ENCODE measurements at regions not wholly inside any gene's neighbourhood (a gene's known extent, or its start where the extent isn't known, plus 50 kb on each side); places are given as distances from the start of the nearest gene placed in this dataset.

DNA sequence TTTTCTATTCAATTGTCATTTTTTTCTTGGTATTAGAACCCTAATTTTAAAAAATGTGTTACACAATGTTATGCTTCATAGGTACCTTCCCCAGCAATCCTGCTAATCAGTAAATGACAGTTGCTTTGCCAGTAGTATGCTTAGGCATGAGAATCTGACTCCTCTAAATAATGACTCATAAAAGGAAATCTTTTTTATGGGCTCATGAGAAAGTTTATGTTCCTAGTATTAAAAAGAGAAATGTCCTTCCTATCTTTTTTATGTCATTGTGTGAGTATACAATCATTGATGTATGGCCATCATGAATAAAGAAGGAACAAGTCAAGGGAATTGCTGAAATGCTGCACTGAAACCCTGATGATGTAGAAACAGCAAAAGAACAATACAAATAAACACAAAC is 1237.7 kb upstream of the PCDH20 start (continued):
- TF ChIP-seq MTA2 (IDR thresholded peaks at IDR 0.05; ENCODE audit: low read depth) (no peak), POLR2AphosphoS2 (IDR thresholded peaks at IDR 0.05; ENCODE audit: low read depth, low read length) (no peak), EGR1 (IDR thresholded peaks at IDR 0.05; ENCODE audit: borderline replicate concordance in 1 of 2, low read depth in 2 of 2, low read length in 2 of 2) (no peak), MTA3 (IDR thresholded peaks at IDR 0.05; ENCODE audit: borderline replicate concordance, low read length) (no peak)
- TF ChIP-seq, protein P1, sequence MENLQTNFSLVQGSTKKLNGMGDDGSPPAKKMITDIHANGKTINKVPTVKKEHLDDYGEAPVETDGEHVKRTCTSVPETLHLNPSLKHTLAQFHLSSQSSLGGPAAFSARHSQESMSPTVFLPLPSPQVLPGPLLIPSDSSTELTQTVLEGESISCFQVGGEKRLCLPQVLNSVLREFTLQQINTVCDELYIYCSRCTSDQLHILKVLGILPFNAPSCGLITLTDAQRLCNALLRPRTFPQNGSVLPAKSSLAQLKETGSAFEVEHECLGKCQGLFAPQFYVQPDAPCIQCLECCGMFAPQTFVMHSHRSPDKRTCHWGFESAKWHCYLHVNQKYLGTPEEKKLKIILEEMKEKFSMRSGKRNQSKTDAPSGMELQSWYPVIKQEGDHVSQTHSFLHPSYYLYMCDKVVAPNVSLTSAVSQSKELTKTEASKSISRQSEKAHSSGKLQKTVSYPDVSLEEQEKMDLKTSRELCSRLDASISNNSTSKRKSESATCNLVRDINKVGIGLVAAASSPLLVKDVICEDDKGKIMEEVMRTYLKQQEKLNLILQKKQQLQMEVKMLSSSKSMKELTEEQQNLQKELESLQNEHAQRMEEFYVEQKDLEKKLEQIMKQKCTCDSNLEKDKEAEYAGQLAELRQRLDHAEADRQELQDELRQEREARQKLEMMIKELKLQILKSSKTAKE (IDR thresholded peaks at IDR 0.05; ENCODE audit: low read depth, poor library complexity, severe bottlenecking), result no peak

DNA sequence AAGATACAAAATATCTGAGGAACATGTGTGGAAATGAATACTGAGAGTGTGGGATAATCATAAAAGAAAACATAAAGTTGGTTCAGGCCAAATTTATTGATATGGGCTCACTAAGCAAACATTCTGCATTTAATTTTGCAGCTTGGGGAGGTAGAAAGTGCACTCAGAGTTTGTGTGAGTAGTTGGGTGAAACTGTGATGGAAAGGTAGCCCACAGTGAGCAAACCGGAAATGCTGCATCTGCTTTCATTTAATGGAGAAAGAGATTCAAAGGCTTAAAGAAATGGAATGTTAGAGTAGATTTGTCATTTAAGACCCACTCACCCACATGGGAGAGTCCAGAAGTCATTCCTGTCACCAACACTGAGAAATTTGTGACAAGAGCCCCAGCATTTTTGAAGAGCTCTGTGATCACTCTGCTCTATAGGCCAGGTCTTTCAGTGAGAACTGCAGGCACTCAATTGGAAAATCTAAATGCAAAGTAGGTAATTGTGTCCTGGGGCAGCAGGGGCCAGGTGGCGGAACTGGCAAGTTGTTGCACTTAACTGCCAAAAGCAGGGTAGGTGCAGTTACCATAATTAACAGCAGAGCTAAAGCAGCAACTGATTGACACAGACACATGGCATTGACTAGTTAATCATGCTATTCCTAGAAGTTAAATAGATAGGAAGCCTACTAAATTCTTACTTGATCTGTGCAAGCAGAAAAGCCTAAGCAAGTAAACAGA is 1228.3 kb upstream of the PCDH20 start:
- Histone ChIP-seq H3K9ac (ENCODE audit: control insufficient read depth, insufficient read depth, low read length) (no peak overlapping the region), H3K4me3 (no peak overlapping the region), H3K4me1 (ENCODE audit: control insufficient read depth, insufficient read depth, low read length) (peaks cover 8% of the 10 kb centered on the region), H3K9me3 (replicated peaks; ENCODE audit: control insufficient read depth, insufficient read depth, low read length) (0 out of 3 replicates have a peak, but pooled peaks cover 2% of the 10 kb centered on the region), H3K79me2 (ENCODE audit: control insufficient read depth, insufficient read depth, low read length) (no peaks in the 10 kb centered on the region), H3K27ac (ENCODE audit: control insufficient read depth, insufficient read depth) (no peak overlapping the region), H4K20me1 (ENCODE audit: control insufficient read depth, insufficient read depth) (no peaks in the 10 kb centered on the region), H3K4me2 (ENCODE audit: control insufficient read depth, insufficient read depth) (peak overlapping the region; percentile 55), H2AFZ (ENCODE audit: control insufficient read depth, low read depth, low read length) (peak overlapping the region; percentile 44), H3K27me3 (replicated peaks in 1 of 2; ENCODE audit: control insufficient read depth in 2 of 2, insufficient read depth in 2 of 2, low read length in 1 of 2) (no peaks in the 10 kb centered on the region), H3K36me3 (ENCODE audit: control insufficient read depth in 2 of 2, insufficient read depth in 2 of 2, low read length in 1 of 2) (no peaks in the 10 kb centered on the region)
- in situ Hi-C loops (cut with MboI), result no loop called here
- SMC1A ChIA-PET (ENCODE audit: uncharacterized antibody, unreplicated experiment), result interaction anchor here (0.5 kb wide), 1 partner anchor 31 kb away, joined by 3 read pairs; no protein-coding TSS in a partner anchor
- WGBS (ENCODE audit: insufficient coverage, insufficient replicate concordance, low lambda C conversion rate, missing lambda C conversion rate), result 0% methylated on average over 2 of the region's 2 CpGs
- intact Hi-C loops (cut with micrococcal nuclease; ENCODE audit: unreplicated experiment), result no loop called here
- POLR2A ChIA-PET, result interaction anchor here (0.6 kb wide), 1 partner anchor 15 kb away, joined by 3 read pairs; no protein-coding TSS in a partner anchor
- BruUV-seq (replicated peaks), result no TSS peak
- RAD21 ChIA-PET (ENCODE audit: unreplicated experiment), result no interaction called here
- DNase-seq (ENCODE audit: low read depth, low spot score), result peak; percentile 15
- TF ChIP-seq, protein P2, sequence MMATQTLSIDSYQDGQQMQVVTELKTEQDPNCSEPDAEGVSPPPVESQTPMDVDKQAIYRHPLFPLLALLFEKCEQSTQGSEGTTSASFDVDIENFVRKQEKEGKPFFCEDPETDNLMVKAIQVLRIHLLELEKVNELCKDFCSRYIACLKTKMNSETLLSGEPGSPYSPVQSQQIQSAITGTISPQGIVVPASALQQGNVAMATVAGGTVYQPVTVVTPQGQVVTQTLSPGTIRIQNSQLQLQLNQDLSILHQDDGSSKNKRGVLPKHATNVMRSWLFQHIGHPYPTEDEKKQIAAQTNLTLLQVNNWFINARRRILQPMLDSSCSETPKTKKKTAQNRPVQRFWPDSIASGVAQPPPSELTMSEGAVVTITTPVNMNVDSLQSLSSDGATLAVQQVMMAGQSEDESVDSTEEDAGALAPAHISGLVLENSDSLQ (IDR thresholded peaks at IDR 0.05), result peak; percentile 46; the same call in 1 of the 2 replicates
- TF ChIP-seq, protein P3, sequence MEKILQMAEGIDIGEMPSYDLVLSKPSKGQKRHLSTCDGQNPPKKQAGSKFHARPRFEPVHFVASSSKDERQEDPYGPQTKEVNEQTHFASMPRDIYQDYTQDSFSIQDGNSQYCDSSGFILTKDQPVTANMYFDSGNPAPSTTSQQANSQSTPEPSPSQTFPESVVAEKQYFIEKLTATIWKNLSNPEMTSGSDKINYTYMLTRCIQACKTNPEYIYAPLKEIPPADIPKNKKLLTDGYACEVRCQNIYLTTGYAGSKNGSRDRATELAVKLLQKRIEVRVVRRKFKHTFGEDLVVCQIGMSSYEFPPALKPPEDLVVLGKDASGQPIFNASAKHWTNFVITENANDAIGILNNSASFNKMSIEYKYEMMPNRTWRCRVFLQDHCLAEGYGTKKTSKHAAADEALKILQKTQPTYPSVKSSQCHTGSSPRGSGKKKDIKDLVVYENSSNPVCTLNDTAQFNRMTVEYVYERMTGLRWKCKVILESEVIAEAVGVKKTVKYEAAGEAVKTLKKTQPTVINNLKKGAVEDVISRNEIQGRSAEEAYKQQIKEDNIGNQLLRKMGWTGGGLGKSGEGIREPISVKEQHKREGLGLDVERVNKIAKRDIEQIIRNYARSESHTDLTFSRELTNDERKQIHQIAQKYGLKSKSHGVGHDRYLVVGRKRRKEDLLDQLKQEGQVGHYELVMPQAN (conservative IDR thresholded peaks at IDR 0.05), result no peak
- TF ChIP-seq RUNX3 (IDR thresholded peaks at IDR 0.05; ENCODE audit: low read length) (peak; percentile 16; the same call in 1 of the 2 replicates), TCF3 (IDR thresholded peaks at IDR 0.05; ENCODE audit: borderline replicate concordance, insufficient read depth, low read depth, low read length) (peak; percentile 12; the same call in 1 of the 2 replicates)
- peak; percentile 85 for ATAC-seq
- CTCF ChIA-PET, result interaction anchor here (0.5 kb wide), 1 partner anchor 130 kb away, joined by 3 read pairs; no protein-coding TSS in a partner anchor
- no peak for FAIRE-seq
